Neuronal stem cell (in vitro differentiated cells): ENCODE measurements at regions not wholly inside any gene's neighbourhood (a gene's known extent, or its start where the extent isn't known, plus 50 kb on each side); places are given as distances from the start of the nearest gene placed in this dataset.

Experiments
- DNase-seq: peaks from one replicate; pipeline ENCODE4 v3.0.0-alpha.2; 2013; ENCODE audit warnings: low spot score
- H2AFZ ChIP-seq: one replicate; pipeline ENCODE4 v1.6.1; 2013; ENCODE audit warnings: mild to moderate bottlenecking, low read length, inconsistent platforms
- H2AK5ac ChIP-seq: 2 replicates; pipeline ENCODE4 v1.6.1; 2013; ENCODE audit warnings: low read depth, mild to moderate bottlenecking, inconsistent platforms, low read length, moderate library complexity, mixed read lengths
- H2BK120ac ChIP-seq: 2 replicates; pipeline ENCODE4 v1.6.1; 2013; ENCODE audit warnings: low read depth, mild to moderate bottlenecking, inconsistent platforms, low read length, moderate library complexity, mixed read lengths
- H2BK12ac ChIP-seq: one replicate; pipeline ENCODE4 v1.6.1; 2013; ENCODE audit warnings: low read length, inconsistent platforms
- H2BK15ac ChIP-seq: 2 replicates; pipeline ENCODE4 v1.6.1; 2013; ENCODE audit warnings: mild to moderate bottlenecking, low read length, inconsistent platforms, mixed read lengths
- H2BK5ac ChIP-seq: one replicate; pipeline ENCODE4 v1.6.1; 2013; ENCODE audit warnings: inconsistent platforms, mild to moderate bottlenecking, low read length, moderate library complexity
- H3K14ac ChIP-seq: one replicate; pipeline ENCODE4 v1.6.1; 2013; ENCODE audit warnings: low read length, inconsistent platforms
- H3K18ac ChIP-seq: 2 replicates; pipeline ENCODE4 v1.6.1; 2013; ENCODE audit warnings: low read length, inconsistent platforms
- H3K23ac ChIP-seq: 2 replicates; pipeline ENCODE4 v1.6.1; 2013; ENCODE audit warnings: low read depth, mild to moderate bottlenecking, mixed read lengths, low read length, inconsistent platforms; ENCODE audit not compliant: poor library complexity
- H3K27ac ChIP-seq: replicated peaks from 3 replicates; pipeline ENCODE4 v1.5.1; 2013; ENCODE audit warnings: low read length, inconsistent platforms
- H3K27me3 ChIP-seq, 3 experiments: 2 replicates each; pipeline ENCODE4 v1.6.1; 2013; ENCODE audit warnings: low read length in 3 of 3, mild to moderate bottlenecking in 2 of 3, inconsistent platforms in 1 of 3, low read depth in 1 of 3, mixed read lengths in 1 of 3, moderate library complexity in 1 of 3; ENCODE audit not compliant: control insufficient read depth in 3 of 3, insufficient read depth in 3 of 3
- H3K36me3 ChIP-seq, 2 donors: replicated peaks in 1 of 2; 2 replicates each; pipeline ENCODE4 v1.6.1; 2013; ENCODE audit warnings: low read length in 2 of 2; ENCODE audit not compliant: control insufficient read depth in 2 of 2, insufficient read depth in 2 of 2
- H3K4ac ChIP-seq: 2 replicates; pipeline ENCODE4 v1.6.1; 2013; ENCODE audit warnings: inconsistent platforms, mild to moderate bottlenecking, low read length, moderate library complexity
- H3K4me1 ChIP-seq, 2 donors: 1 replicate in 1 of 2; 2 replicates in 1 of 2; pipeline ENCODE4 v1.6.1; 2013; ENCODE audit warnings: low read length in 2 of 2, low read depth in 1 of 2; ENCODE audit not compliant: control insufficient read depth in 2 of 2, insufficient read depth in 1 of 2
- H3K4me2 ChIP-seq: one replicate; pipeline ENCODE4 v1.6.1; 2013; ENCODE audit warnings: mild to moderate bottlenecking, low read length, inconsistent platforms; ENCODE audit not compliant: insufficient read depth, poor library complexity, severe bottlenecking
- H3K4me3 ChIP-seq, 2 donors: 2 replicates each; pipeline ENCODE4 v1.5.1; 2013; ENCODE audit warnings: low read length in 2 of 2, mild to moderate bottlenecking in 2 of 2, inconsistent platforms in 1 of 2, moderate library complexity in 1 of 2
- H3K79me1 ChIP-seq: one replicate; pipeline ENCODE4 v1.6.1; 2013; ENCODE audit warnings: low read depth, mild to moderate bottlenecking, inconsistent platforms, low read length, moderate library complexity
- H3K9ac ChIP-seq: one replicate; pipeline ENCODE4 v1.6.1; 2013; ENCODE audit warnings: mild to moderate bottlenecking, low read depth, low read length, inconsistent platforms; ENCODE audit not compliant: poor library complexity
- H3K9me3 ChIP-seq, 2 donors: replicated peaks in 1 of 2; 2 replicates each; pipeline versions ENCODE3 to v1.6.1; 2013; ENCODE audit warnings: low read length in 2 of 2, mild to moderate bottlenecking in 2 of 2, inconsistent platforms in 1 of 2, low read depth in 1 of 2, mixed read lengths in 1 of 2, moderate library complexity in 1 of 2; ENCODE audit not compliant: control insufficient read depth in 2 of 2, insufficient read depth in 1 of 2
- H4K8ac ChIP-seq: one replicate; pipeline ENCODE4 v1.6.1; 2013; ENCODE audit warnings: low read depth, mild to moderate bottlenecking, inconsistent platforms, low read length, moderate library complexity
- H4K91ac ChIP-seq: one replicate; pipeline ENCODE4 v1.6.1; 2013; ENCODE audit warnings: low read length, low read depth, mild to moderate bottlenecking, inconsistent platforms; ENCODE audit not compliant: poor library complexity
- WGBS, 2 donors: extraction: QIAGEN DNeasy Blood & Tissue Kit; methylation state at CpG; one replicate each; pipeline ENCODE4 v1.1.7; 2013; ENCODE audit warnings: missing lambda C conversion rate in 2 of 2, mixed read lengths in 1 of 2; ENCODE audit not compliant: insufficient read length in 2 of 2, insufficient replicate concordance in 1 of 2; ENCODE audit errors: extremely low coverage in 2 of 2; 5-methylcytosine and 5-hydroxymethylcytosine counted together

DNA sequence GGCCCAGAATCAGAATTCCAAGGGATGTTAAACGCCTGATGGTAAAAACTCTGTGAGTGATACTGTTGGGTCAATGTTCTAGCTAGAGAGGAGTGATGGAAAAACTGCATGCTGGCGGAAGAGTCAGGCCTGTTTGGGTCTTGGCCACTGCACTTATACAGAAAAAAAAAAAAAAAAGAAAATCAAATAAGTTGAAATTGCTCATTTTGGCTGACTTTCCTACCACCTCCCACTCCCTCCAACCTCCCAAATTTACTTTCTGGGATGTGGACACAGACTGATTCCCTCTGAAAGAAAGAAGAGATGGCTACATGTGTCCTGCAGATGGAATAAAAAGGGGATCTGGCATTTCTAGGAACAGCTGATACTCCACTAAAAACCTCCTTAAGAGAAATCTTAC, 234.1 kb upstream of the GIMD1 start:
- Histone ChIP-seq H3K27ac (no peak overlapping the region), H3K27me3 (no peaks in the 10 kb centered on the region), H4K8ac (no peak overlapping the region), H3K4me1 (no peaks in the 10 kb centered on the region), H2BK12ac (no peak overlapping the region), H3K9me3 (peaks cover 0 to 2% of the 10 kb centered on the region in 2 donors), H2BK120ac (no peak overlapping the region), H3K4me3 (no peak overlapping the region), H4K91ac (no peak overlapping the region), H2AFZ (no peak overlapping the region), H3K9ac (no peak overlapping the region), H2BK15ac (no peak overlapping the region), H3K4ac (no peak overlapping the region), H2AK5ac (no peak overlapping the region), H3K79me1 (no peaks in the 10 kb centered on the region), H3K4me2 (no peak overlapping the region), H3K14ac (no peak overlapping the region), H3K18ac (no peak overlapping the region), H3K23ac (no peak overlapping the region), H3K36me3 (no peaks in the 10 kb centered on the region), H2BK5ac (no peak overlapping the region)
- no CpG with 5 or more reads among the region's 2 CpGs for WGBS, 2 donors
- DNase-seq: no peak

GRCh38 chr4:106601519-106601918, 232.9 kb upstream of the GIMD1 start:
- Histone ChIP-seq H3K27ac (no peak overlapping the region), H3K4me3 (no peak overlapping the region), H2BK5ac (no peak overlapping the region), H3K79me1 (no peaks in the 10 kb centered on the region), H2BK120ac (no peak overlapping the region), H3K9ac (no peak overlapping the region), H4K91ac (no peak overlapping the region), H3K4me1 (no peaks in the 10 kb centered on the region), H3K27me3 (no peaks in the 10 kb centered on the region), H3K9me3 (peaks cover 0 to 2% of the 10 kb centered on the region in 2 donors), H3K36me3 (no peaks in the 10 kb centered on the region), H2BK15ac (no peak overlapping the region), H3K18ac (no peak overlapping the region), H4K8ac (no peak overlapping the region), H2AK5ac (no peak overlapping the region), H3K23ac (no peak overlapping the region), H3K4me2 (no peak overlapping the region), H3K4ac (no peak overlapping the region), H3K14ac (no peak overlapping the region), H2AFZ (no peak overlapping the region), H2BK12ac (no peak overlapping the region)
- whole genome bisulfite sequencing, 2 donors: no CpG with 5 or more reads among the region's 1 CpG
- DNase-seq: no peak

- WGBS, 2 donors: no CpG with 5 or more reads among the region's 1 CpG
- H2BK12ac ChIP-seq: no peak overlapping the region
- H3K79me1 ChIP-seq: no peaks in the 10 kb centered on the region
- no peak overlapping the region for H3K18ac ChIP-seq
- no peak overlapping the region for H4K8ac ChIP-seq
- no peak overlapping the region for H4K91ac ChIP-seq
- no peak overlapping the region for H2AFZ ChIP-seq
- H3K27ac ChIP-seq: no peak overlapping the region
- H3K9ac ChIP-seq: no peak overlapping the region
- H2AK5ac ChIP-seq: no peak overlapping the region
- H3K9me3 ChIP-seq: no peaks in the 10 kb centered on the region
- H2BK15ac ChIP-seq: no peak overlapping the region
- H3K4me3 ChIP-seq: no peak overlapping the region
- no peak overlapping the region for H3K4me2 ChIP-seq
- no peak overlapping the region for H3K4ac ChIP-seq
- no peaks in the 10 kb centered on the region for H3K36me3 ChIP-seq
- no peaks in the 10 kb centered on the region for H3K4me1 ChIP-seq
- no peaks in the 10 kb centered on the region for H3K27me3 ChIP-seq
- H3K14ac ChIP-seq: no peak overlapping the region
- no peak overlapping the region for H2BK5ac ChIP-seq
- no peak overlapping the region for H2BK120ac ChIP-seq
- H3K23ac ChIP-seq: no peak overlapping the region
- no peak for DNase-seq
Observed at GRCh38 chr4:106595906-106596305, 227.3 kb upstream of the GIMD1 start.

GRCh38 chr4:106594291-106594952, 225.8 kb upstream of the GIMD1 start:
- Histone ChIP-seq H3K27me3 (no peaks in the 10 kb centered on the region), H3K27ac (no peak overlapping the region), H2BK12ac (no peak overlapping the region), H3K18ac (no peak overlapping the region), H3K4me3 (no peak overlapping the region), H2BK15ac (no peak overlapping the region), H2AK5ac (no peak overlapping the region), H4K91ac (no peak overlapping the region), H3K23ac (no peak overlapping the region), H2BK120ac (no peak overlapping the region), H3K9me3 (no peaks in the 10 kb centered on the region), H3K79me1 (no peaks in the 10 kb centered on the region), H3K4ac (no peak overlapping the region), H3K9ac (no peak overlapping the region), H3K4me2 (no peak overlapping the region), H3K14ac (no peak overlapping the region), H3K4me1 (no peaks in the 10 kb centered on the region), H2AFZ (no peak overlapping the region), H4K8ac (no peak overlapping the region), H2BK5ac (no peak overlapping the region), H3K36me3 (no peaks in the 10 kb centered on the region)
- DNase-seq: no peak
